GM12892 (cell line): ENCODE measurements at regions not wholly inside any gene's neighbourhood (a gene's known extent, or its start where the extent isn't known, plus 50 kb on each side); places are given as distances from the start of the nearest gene placed in this dataset.

Source experiments
- DNase-seq: peaks from one replicate; pipeline ENCODE4 v3.0.0; 2011; ENCODE audit not compliant: insufficient read length
- FAIRE-seq: peaks from 2 replicates; lab custom pipeline; 2011; peaks lifted over from hg19 to GRCh38; lab: Jason Lieb, UNC
- POLR2A ChIP-seq: IDR thresholded peaks from 2 replicates; pipeline ENCODE4 v1.6.1; 2011; ENCODE audit warnings: low read depth, low read length, control low read depth
- POLR2AphosphoS5 ChIP-seq: IDR thresholded peaks from 2 replicates; pipeline ENCODE4 v1.6.1; 2011; ENCODE audit warnings: low read depth, low read length, control low read depth
- TAF1 ChIP-seq: IDR thresholded peaks from 2 replicates; pipeline ENCODE4 v1.6.1; 2011; ENCODE audit warnings: low read depth, mild to moderate bottlenecking, control low read depth, low read length, borderline replicate concordance

DNA sequence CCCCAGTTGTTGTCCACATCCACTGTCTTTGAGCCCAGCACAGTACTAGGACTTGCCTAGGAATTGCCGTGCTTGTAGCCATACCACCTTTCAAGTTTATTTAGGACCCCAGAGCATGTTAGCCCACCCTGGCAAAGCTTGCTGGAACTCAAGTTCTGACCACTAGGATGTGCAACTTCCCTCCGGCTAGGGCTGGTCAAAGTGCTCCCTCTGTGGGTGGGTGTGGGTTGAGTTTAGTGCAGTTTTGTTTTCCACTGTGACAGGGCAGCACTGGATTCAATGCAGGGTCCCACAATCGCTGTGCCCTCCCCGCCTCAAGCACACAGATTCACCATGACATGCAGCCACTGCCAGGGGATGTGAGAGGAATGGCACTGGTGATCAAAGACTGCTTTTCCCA, 96.0 kb downstream of the RASGEF1B start:
- DNase-seq, result no peak
- no peak for TF ChIP-seq POLR2AphosphoS5
- TF ChIP-seq TAF1, result no peak
- TF ChIP-seq POLR2A, result no peak
- no peak for FAIRE-seq

DNA sequence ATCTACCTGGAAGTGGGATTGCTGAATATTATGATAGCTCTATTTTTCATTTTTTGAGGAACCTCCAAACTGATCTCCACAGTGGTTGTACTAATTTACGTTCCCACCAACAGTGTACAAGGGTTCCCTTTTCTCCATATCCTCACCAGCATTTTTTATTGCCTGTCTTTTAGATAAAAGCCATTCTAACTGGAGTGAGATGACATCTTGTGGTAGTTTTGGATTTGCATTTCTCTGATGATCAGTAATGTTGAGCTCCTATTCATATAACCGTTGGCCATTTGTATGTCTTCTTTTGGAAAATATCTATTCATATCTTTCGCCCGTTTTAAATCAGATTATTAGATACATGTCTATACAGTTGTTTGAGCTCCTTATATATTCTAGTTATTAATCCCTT, 101.8 kb downstream of the RASGEF1B start:
- FAIRE-seq, result no peak
- TF ChIP-seq TAF1 (no peak), POLR2A (no peak), POLR2AphosphoS5 (no peak)
- no peak for DNase-seq

DNA sequence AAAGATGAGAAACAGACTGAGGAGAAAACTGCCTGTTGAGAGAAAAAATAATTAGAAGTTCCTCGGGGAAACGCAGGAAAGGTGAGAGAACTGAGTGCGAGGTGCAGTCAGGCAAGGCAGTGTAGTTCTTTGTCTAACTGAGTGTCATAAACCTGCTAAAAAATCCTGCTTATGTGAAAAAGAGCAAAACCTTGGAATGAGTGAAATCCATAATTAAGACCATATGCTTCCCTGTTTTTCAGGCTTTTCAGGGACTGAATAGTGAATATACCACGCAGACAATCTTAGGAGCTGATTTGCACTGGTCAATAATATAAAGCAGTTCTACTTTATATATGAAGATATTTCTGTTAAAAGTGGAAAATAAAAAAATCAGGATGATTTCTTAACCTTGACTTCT, 104.9 kb downstream of the RASGEF1B start:
- TF ChIP-seq POLR2AphosphoS5 (no peak), TAF1 (no peak), POLR2A (no peak)
- DNase-seq, result no peak
- no peak for FAIRE-seq

DNA sequence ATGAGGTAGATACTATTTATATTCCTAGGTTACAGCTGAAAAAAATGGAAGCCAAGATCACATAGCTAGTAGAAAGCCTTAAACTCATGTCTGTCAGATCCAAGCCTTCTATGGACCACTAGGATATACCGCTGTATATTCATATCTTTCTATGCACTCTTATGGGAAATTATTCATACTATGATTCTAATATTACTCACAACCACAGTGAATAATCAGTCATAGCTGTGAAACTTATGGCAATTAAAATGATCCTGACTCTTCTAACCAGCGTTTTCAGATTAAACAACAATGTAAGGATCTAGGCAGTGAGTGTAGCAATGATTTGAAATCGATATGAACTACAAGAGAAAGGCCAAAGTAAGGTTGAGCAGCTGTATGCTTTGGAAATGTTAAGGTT, 111.0 kb downstream of the RASGEF1B start:
- no peak for DNase-seq
- FAIRE-seq, result no peak
- no peak for TF ChIP-seq TAF1
- TF ChIP-seq POLR2A, result no peak
- no peak for TF ChIP-seq POLR2AphosphoS5

DNA sequence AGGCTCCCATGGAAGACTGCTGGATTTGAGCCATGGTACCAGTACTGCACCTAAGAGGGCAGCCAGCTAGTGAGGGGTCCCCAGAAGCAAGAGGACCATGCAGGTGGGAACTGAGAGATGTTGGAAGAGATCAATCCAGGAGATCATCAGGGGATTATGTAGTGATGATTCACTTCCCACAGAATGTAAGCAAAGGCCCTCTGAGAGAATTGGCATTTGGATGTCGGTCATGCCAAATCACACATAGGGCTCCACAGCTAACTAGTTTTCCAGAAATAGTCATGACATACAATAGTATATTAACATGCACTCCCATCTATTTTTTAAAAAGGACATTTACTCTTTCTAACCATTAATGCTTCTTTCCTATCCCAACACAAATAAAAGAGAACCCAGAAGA, 112.5 kb downstream of the RASGEF1B start:
- DNase-seq, result no peak
- no peak for FAIRE-seq
- no peak for TF ChIP-seq POLR2AphosphoS5
- TF ChIP-seq TAF1, result no peak
- no peak for TF ChIP-seq POLR2A

DNA sequence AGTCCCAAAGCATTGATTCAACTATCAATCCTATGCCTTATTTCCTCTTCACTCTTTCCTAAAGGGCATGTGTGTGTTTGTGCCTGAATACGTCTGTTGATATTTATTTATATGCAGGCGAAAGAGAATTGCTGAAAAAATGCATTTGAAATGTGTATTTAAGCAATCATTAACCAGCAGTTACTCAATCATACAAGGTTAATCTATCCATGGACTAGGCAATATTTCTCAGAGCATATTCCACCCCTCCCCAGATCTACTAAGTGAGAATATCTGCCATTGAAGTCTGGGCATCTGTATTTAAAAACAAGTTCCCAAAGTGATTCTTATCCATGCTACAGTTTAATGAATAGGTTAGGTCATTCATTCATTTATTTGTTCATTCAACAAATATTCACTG, 113.6 kb downstream of the RASGEF1B start:
- no peak for DNase-seq
- no peak for TF ChIP-seq POLR2AphosphoS5
- TF ChIP-seq TAF1, result no peak
- TF ChIP-seq POLR2A, result no peak
- no peak for FAIRE-seq

DNA sequence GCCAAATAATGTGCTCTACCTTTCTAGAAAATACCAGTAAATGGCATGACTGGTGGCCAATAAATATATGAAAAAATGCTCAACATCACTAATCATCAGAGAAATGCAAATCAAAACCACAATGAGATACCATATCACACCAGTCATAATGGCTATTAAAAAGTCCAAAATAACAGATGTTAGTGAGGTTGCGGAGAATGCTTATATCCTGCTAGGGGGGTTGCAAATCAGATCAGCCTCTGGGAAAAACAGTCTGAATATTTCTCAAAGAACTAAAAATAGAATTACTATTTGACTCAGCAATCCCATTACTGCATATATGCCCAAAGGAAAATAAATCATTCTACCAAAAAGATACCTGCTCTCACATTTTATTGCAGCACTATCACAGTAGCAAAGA, 115.1 kb downstream of the RASGEF1B start:
- DNase-seq, result no peak
- FAIRE-seq, result no peak

DNA sequence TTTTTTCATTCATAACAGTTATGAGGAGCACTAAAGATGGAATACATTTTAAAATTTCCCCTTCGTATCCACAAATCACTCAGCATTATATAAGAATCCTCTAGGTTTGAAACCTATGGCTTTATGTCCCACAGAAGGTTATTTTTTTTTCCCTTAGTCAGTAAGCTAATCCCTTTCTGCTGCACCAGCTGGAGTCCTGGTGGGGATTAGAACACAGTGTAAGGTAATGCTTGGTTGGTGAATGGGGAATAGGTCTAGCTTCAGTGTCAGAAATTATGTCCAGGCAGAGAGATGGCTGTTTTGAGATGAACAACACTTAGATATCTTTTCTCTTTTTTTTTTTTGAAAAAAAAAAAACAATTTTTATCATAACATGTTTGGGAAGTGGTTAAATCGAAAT, 116.6 kb downstream of the RASGEF1B start:
- no peak for TF ChIP-seq POLR2A
- no peak for TF ChIP-seq TAF1
- no peak for TF ChIP-seq POLR2AphosphoS5
- DNase-seq, result no peak
- FAIRE-seq, result no peak

More for the DNA sequence above, 115.1 kb downstream of the RASGEF1B start:
- TF ChIP-seq POLR2AphosphoS5 (no peak), TAF1 (no peak), POLR2A (no peak)

DNA sequence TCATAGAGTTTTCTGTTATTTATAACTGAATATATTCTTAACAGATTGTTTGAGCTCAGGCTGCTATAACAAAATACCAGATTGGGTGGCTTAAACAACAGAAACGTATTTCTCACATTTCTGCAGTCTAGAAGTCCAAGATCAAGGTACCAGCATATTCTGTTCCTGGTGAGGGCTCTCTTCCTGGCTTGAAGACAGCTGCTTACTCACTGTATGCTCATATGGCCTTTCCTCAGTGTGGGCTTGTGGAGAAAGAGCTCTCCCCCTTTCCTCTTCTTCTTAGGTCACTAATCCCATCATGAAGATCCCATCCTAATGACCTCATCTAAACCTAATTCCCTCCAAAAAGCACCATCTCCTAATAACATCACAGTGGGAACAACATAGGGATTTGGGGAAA, 117.8 kb downstream of the RASGEF1B start:
- FAIRE-seq, result no peak
- TF ChIP-seq TAF1 (no peak), POLR2A (no peak), POLR2AphosphoS5 (no peak)
- no peak for DNase-seq

DNA sequence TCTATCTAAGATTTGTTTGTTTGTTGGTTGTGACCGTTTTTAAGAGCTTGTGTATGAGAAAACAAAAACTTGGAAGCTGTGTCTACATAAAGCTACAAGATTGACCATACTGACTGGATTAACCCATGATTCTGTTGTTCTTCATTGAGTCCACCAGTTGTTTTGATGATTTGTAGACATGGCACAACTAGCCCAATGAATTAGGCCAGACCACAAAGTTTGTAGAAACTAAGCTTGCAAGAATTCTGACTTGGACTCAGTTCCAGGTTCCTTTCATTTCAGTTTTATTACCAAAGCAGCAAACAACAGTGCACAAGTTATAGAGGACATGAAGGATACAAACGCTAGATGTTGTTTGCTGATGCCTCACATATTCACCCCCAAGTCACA, 119.3 kb downstream of the RASGEF1B start:
- DNase-seq, result no peak
- FAIRE-seq, result no peak
- TF ChIP-seq TAF1, result no peak
- TF ChIP-seq POLR2AphosphoS5, result no peak
- TF ChIP-seq POLR2A, result no peak

DNA sequence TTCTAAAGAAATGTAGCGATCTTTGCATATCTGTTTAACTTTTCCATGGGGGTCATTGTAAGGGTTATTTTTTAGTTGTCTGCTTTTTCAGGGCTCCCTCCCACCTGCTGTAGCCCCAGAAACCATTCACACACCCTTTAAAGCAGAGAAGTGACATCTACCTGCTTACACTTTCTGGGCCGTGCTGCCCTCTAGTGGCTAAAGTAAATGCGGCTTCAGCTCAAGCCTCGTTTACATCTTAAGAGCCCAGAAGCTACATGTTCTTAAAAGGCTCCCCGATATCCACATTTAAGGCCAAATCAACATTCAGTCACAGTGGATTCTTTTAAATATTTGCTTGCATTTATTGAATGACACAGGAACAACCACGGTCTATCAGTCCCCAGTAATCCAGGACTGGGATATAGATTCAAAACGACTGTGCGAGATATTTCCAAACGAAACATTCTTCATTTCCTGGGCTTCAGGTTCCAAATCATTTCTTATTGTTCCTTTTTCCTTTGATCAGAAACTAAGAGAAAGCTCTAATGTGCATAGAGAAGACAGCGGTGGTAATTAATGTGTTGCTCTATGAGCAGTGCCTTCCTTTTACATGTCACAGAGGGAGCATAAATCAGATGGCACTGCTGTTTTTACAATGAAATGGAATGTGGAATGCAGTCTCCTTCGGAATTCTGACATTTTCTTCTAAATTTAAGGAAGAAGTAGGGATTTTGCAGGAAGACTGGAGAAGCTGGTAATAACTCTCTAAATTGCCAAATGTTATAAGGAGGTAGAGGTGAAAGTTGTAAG, 119.9 kb downstream of the RASGEF1B start:
- FAIRE-seq (peak; percentile 76), DNase-seq (no peak)
- TF ChIP-seq POLR2A, result no peak
- no peak for TF ChIP-seq POLR2AphosphoS5
- TF ChIP-seq TAF1, result no peak

DNA sequence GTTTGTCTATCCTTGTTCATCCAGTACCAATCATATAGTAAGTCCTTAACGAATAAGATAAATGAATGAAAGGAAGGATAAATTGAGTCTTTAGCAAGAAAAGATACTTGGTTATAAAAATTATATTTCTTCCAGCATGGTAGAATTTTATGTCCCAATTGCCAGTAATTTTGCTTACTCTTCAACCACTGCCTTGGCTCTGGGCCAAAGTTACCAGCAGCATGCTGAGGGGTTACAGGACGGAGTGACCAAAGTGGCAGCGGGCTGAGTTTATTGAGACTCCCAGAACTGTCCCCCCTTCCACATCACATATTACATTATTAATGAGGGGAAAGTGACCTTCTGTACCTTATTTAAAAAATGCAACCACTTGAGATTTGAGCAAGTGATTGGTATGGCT, 121.7 kb downstream of the RASGEF1B start:
- no peak for FAIRE-seq
- no peak for DNase-seq
- TF ChIP-seq POLR2AphosphoS5, result no peak
- no peak for TF ChIP-seq TAF1
- TF ChIP-seq POLR2A, result no peak
